ENCODE measurements at regions not wholly inside any gene's neighbourhood (a gene's known extent, or its start where the extent isn't known, plus 50 kb on each side); places are given as distances from the start of the nearest gene placed in this dataset.
"Not testable (repeated sequence)": the region's sequence is repeated elsewhere in the genome, so short reads cannot be mapped to it uniquely, and the experiment has no call there.

DNA sequence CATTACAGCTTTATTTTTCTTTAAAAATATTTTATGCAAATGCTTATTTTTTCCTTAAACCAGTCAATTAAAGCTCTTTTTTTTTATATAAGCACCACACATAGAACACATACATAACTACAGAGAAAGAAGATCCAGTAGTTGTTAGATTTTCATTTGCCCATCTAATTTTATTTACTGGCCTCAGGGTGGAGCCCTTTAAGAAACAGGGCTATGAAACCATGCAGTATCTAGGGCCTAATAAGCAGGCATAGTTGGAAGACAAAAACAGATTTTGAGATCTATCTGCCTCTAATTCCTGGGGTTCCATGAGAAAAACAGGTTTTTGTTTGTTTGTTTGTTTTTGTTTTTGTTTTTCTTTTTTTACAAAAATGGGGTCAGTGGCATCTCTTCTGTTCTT lies 120.6 kb downstream of the BCHE start:
- no peak for FAIRE-seq

DNA sequence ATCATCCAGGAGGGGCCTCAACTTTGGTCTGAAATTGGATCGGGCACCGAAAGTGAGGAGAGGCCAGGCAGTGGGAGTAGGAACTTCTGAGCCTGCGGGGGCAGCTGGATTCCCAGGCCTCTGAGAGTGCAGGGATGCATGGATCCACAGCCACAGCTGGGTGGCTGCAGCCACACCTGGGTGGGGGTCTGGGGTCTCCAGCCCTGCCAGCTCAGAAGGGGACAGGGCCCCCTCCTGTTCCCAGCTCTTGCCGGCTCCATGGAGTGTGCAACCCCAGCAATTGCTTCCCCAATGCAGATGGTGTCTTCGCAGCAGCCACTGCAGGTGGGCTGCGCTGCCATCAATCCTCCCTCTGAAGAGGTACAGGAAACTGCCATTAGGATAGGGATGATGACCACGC lies 123.7 kb downstream of the BCHE start:
- FAIRE-seq: no peak

DNA sequence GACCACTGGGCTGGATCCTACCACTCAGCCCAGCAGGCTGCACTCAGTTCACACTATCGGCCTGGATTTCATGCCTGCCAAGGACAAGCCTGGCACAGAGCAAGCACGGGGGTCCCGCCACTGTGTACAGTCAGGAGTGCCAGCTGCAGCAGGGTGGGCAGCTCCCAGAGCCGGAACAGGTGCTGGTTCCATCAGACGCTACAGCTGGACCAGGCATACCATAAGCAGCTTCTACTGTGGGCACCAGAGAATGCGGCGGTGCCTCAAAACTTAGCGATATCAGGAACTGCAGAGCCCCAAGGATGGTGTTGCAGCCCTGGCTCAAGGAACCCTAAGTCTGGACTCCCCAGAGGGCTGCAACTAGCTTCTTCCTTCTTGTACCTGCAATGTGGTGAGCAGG lies 124.8 kb downstream of the BCHE start:
- no peak for FAIRE-seq

GRCh38 chr3:165697910-165698309 lies 139.3 kb downstream of the BCHE start:
- no peak for FAIRE-seq

DNA sequence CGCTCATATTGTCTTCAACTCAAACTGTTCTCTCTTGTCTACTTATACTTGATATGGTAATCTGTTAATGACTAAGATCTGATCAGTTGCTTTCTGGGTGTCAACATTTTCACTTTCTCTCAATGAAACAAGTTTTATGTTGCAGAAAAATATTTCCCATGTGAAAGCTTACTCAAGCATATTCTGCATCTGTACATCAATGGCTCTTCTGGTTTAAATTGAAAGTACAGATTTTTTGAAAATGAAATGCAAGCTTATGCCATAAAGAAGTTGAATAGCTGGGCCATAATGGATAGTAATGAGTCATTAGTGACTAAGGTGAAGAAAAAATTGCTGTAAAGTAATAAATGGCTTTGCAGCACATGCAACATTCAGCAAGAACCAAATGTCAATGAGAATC lies 140.7 kb downstream of the BCHE start:
- FAIRE-seq: no peak

- FAIRE-seq: no peak
These were observed 153.3 kb downstream of the BCHE start for GRCh38 chr3:165683947-165684346.

- FAIRE-seq: no peak
These were observed 154.5 kb downstream of the BCHE start for GRCh38 chr3:165682734-165683133.

DNA sequence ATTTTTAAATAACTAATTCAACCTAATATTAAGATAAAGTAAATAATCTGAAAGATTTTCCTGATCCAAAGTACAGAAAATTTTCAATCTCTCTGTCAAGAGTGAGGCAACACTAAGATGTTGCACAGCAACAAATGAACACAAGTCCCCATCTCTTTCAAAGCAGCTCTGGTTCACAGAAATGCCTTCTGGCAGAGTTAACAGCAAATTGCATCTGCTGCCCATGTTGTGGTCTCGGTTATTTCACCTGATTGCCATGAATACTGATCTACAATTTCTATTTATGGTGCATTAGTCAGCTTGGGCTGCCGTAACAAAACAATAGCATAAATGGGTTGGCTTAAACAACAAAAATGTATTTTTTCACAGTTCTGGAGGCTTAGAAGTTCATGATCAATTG lies 167.3 kb downstream of the BCHE start:
- FAIRE-seq: no peak

GRCh38 chr3:165669504-165669903 lies 167.7 kb downstream of the BCHE start:
- no peak for FAIRE-seq

DNA sequence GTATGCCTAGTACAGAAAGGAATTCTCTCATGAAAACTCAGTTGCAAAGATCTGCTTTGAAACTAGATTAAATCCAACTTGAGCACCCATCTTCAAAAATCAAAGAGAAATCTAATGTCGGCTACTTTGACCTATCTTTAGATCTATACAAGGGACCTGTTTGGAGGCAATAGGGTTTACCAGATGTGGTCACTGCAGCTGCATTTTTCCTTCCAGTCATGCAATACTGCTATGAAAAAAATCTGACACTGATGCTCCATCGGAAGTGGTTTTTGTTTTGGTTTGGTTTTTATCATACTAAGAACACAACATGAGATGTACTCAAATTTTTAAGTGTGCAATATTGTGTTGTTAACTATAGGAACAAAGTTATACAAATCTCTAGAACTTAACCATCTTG lies 169.5 kb downstream of the BCHE start:
- no peak for FAIRE-seq

- FAIRE-seq: no peak
These were observed 179.2 kb downstream of the BCHE start for GRCh38 chr3:165658027-165658426.

DNA sequence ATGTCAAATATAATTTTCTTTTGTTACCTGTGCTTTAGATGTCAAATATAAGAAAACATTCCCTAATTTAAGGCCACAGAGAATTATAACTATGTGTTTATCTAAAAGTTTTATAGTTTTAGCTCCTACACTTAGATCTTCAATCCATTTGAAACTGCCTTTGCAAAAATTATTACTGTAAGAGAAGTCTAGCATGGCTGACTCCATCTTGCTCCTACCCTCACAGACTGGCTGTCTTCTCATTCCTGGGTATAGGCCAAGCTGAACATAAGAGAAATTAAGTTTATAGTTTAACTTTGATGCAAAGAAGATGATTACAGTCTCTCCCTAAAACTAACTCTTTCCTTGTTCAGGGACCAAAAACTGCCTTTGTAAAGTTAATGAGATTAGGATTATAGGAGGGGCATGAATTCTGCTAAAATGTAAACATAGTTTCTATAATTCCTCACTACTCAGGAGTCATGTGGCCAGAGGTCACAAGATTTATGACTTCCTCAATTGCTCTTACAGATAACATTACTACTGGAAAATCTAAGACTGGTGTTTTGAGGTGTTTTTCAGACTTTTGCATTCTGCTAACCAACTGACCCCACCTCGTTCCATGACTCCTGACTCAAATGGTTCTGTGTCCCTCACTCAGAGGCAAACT lies 184.0 kb downstream of the BCHE start:
- no peak for FAIRE-seq

DNA sequence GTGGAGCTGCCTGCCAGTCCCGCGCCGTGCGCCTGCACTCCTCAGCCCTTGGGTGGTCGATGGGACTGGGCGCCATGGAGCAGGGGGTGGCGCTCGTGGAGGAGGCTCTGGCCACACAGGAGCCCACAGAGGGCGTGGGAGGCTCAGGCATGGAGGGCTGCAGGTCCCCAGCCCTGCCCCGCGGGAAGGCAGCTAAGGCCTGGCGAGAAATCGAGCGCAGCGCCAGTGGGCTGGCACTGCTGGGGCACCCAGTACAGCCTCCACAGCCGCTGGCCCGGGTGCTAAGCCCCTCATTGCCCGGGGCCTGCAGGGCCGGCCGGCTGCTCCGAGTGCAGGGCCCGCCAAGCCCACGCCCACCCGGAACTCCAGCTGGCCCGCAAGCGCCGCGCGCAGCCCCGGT lies 187.9 kb downstream of the BCHE start:
- not testable (repeated sequence) for FAIRE-seq

DNA sequence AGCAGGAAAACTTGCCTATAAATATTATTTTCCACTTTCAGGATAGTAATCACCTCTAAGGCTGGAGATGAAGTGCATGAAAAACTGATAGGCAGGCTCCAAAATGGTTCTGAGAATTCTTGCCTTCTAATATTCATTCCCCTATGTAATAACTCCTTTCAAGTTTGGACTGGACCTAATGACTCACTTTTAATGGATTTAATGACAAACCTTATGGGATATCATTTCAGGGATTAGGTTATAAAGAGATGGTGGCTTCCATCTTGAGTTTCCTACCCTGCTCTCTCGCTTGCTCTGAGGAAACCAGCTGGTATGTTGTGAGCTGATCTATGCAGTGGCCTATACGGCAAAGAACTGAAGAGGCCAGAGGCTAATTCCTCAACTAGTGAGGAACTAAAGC lies 192.0 kb downstream of the BCHE start:
- FAIRE-seq: no peak

GRCh38 chr3:165644331-165644730 lies 192.9 kb downstream of the BCHE start:
- peak; percentile 63 for FAIRE-seq

GRCh38 chr3:165643425-165643824 lies 193.8 kb downstream of the BCHE start:
- no peak for FAIRE-seq

GRCh38 chr3:165642761-165643420 lies 194.3 kb downstream of the BCHE start:
- FAIRE-seq: peak; percentile 39

GRCh38 chr3:165641569-165642310 lies 195.5 kb downstream of the BCHE start:
- no peak for FAIRE-seq

DNA sequence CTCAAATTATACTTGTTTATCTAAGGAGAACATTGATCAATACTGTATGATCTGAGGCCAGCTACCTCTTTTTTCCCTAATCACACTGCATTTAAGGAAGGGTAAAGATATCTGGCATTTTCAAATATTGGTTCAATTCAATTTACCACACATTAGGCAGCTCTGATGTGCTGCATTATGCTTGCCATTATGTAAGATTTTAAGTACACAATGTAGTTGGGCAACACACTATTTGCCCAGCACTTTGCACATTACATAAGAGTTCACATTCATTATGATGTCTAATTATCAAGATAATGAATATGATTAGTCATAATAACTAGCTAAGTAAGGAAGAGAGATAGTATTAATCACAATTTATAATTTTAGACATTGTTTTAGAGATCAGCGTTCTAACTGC lies 196.3 kb downstream of the BCHE start:
- FAIRE-seq: no peak

DNA sequence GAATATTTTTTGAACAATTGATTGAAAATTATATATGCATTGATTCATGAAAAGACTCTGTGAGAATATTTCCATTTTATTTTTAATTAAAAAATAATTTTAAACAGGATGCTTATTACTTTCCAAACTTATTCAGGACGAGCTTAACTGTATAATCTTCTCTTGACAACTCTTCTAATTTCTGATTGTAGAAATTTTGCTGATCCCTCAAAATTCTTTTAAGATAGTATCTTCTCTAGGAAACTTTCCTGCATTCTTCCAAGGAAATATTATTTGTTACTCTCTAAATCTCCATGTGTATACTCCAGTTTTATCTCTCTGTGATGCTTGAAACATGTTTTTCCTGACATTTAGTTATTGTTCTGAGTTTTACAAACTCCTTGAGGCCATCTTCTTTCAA lies 197.2 kb downstream of the BCHE start:
- no peak for FAIRE-seq

GRCh38 chr3:165638034-165638433 lies 199.2 kb downstream of the BCHE start:
- FAIRE-seq: no peak

DNA sequence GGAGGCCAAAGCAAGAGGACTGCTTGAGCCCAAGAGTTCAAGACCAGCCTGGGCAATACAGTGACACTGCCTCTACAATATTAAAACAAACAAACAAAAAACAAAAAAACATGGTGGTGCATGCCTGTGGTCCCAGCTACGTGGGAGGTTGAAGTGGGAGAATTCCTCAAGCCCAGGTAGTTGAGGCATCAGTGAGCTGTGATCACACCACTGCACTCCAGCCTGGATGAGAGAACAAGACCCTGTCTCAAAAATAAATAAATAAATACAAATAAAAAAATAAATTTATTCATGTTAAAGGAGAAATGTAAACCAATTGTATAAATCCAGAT lies 200.6 kb downstream of the BCHE start:
- no peak for FAIRE-seq

- no peak for FAIRE-seq
These were observed 201.2 kb downstream of the BCHE start for GRCh38 chr3:165635791-165636683.
